HG02970 (cell line): ENCODE measurements at regions not wholly inside any gene's neighbourhood (a gene's known extent, or its start where the extent isn't known, plus 50 kb on each side); places are given as distances from the start of the nearest gene placed in this dataset.
"Not testable (repeated sequence)": the region's sequence is repeated elsewhere in the genome, so short reads cannot be mapped to it uniquely, and the experiment has no call there.

Experiments used
- ATAC-seq: cut with Tn5 transposase; IDR thresholded peaks from one replicate; pipeline ENCODE4 v1.9.1; 2021; ENCODE audit warnings: mild to moderate bottlenecking, moderate library complexity, moderate number of reproducible peaks; ENCODE audit not compliant: unreplicated experiment, low FRiP score

- no peak for ATAC-seq
These were observed 211.6 kb downstream of the CENPC start for GRCh38 chr4:67333664-67334063.

GRCh38 chr4:67332627-67333026 lies 212.7 kb downstream of the CENPC start:
- peak; percentile 75 for ATAC-seq

GRCh38 chr4:67328393-67328792 lies 216.9 kb downstream of the CENPC start:
- no peak for ATAC-seq

- ATAC-seq = no peak
These were observed 217.4 kb downstream of the CENPC start for GRCh38 chr4:67328018-67328278.

- peak; percentile 98 for ATAC-seq
These were observed 217.9 kb downstream of the CENPC start for GRCh38 chr4:67327245-67328017.

- ATAC-seq = no peak
These were observed 219.5 kb downstream of the CENPC start for GRCh38 chr4:67325791-67326190.

GRCh38 chr4:67320645-67321044 lies 224.7 kb downstream of the CENPC start:
- ATAC-seq = no peak

- ATAC-seq = not testable (repeated sequence)
These were observed 225.7 kb downstream of the CENPC start for GRCh38 chr4:67319607-67320006.

- ATAC-seq = not testable (repeated sequence)
These were observed 244.7 kb downstream of the CENPC start for GRCh38 chr4:67300497-67301185.

- ATAC-seq = no peak
These were observed 252.7 kb downstream of the CENPC start for GRCh38 chr4:67292636-67293035.

- ATAC-seq = no peak
These were observed 253.3 kb downstream of the CENPC start for GRCh38 chr4:67292045-67292444.

GRCh38 chr4:67291644-67292043 lies 253.7 kb downstream of the CENPC start:
- no peak for ATAC-seq

GRCh38 chr4:67288964-67289363 lies 256.3 kb downstream of the CENPC start:
- no peak for ATAC-seq

- ATAC-seq = no peak
These were observed 258.6 kb downstream of the CENPC start for GRCh38 chr4:67286724-67287123.

- no peak for ATAC-seq
These were observed 262.6 kb downstream of the CENPC start for GRCh38 chr4:67282749-67283148.

- ATAC-seq = no peak
These were observed 270.0 kb downstream of the CENPC start for GRCh38 chr4:67275179-67275750.

- ATAC-seq = not testable (repeated sequence)
These were observed 270.6 kb downstream of the CENPC start for GRCh38 chr4:67274671-67275070.

GRCh38 chr4:67273666-67274065 lies 271.6 kb downstream of the CENPC start:
- ATAC-seq = no peak

GRCh38 chr4:67261971-67262370 lies 283.3 kb downstream of the CENPC start:
- ATAC-seq = no peak

GRCh38 chr4:67256388-67257043 lies 288.8 kb downstream of the CENPC start:
- no peak for ATAC-seq

- no peak for ATAC-seq
These were observed 295.0 kb downstream of the CENPC start for GRCh38 chr4:67250131-67250896.
